Mesenchymal stem cell (in vitro differentiated cells and primary cell): ENCODE measurements at regions not wholly inside any gene's neighbourhood (a gene's known extent, or its start where the extent isn't known, plus 50 kb on each side); places are given as distances from the start of the nearest gene placed in this dataset.

ENCODE experiments used
- DNase-seq: peaks from one replicate; pipeline ENCODE4 v3.0.0-alpha.2; 2013
- H2AFZ ChIP-seq: one replicate; pipeline ENCODE4 v1.6.1; 2013; ENCODE audit warnings: low read depth, mild to moderate bottlenecking, control low read depth, inconsistent platforms, low read length, moderate library complexity
- H2AK5ac ChIP-seq: 2 replicates; pipeline ENCODE4 v1.6.1; 2013; ENCODE audit warnings: low read length, moderate library complexity, mild to moderate bottlenecking, inconsistent platforms; ENCODE audit not compliant: severe bottlenecking
- H2BK120ac ChIP-seq: one replicate; pipeline ENCODE4 v1.6.1; 2013; ENCODE audit warnings: low read depth, mild to moderate bottlenecking, inconsistent platforms, low read length, moderate library complexity
- H2BK12ac ChIP-seq, 2 experiments: one replicate each; pipeline ENCODE4 v1.6.1; 2013; ENCODE audit warnings: inconsistent platforms in 2 of 2, low read length in 2 of 2, mild to moderate bottlenecking in 2 of 2, moderate library complexity in 2 of 2, control low read depth in 1 of 2
- H2BK15ac ChIP-seq: one replicate; pipeline ENCODE4 v1.6.1; 2013; ENCODE audit warnings: mild to moderate bottlenecking, low read depth, inconsistent platforms; ENCODE audit not compliant: poor library complexity, severe bottlenecking
- H2BK5ac ChIP-seq: 2 replicates; pipeline ENCODE4 v1.6.1; 2013; ENCODE audit warnings: low read depth, mild to moderate bottlenecking, low read length, control low read depth, inconsistent platforms; ENCODE audit not compliant: poor library complexity, severe bottlenecking
- H3K14ac ChIP-seq, 2 experiments: one replicate each; pipeline ENCODE4 v1.6.1; 2013; ENCODE audit warnings: inconsistent platforms in 2 of 2, low read length in 2 of 2, control low read depth in 1 of 2, mild to moderate bottlenecking in 1 of 2, moderate library complexity in 1 of 2
- H3K18ac ChIP-seq, 2 experiments: one replicate each; pipeline ENCODE4 v1.6.1; 2013; ENCODE audit warnings: inconsistent platforms in 2 of 2, low read length in 2 of 2, control low read depth in 1 of 2, low read depth in 1 of 2, mild to moderate bottlenecking in 1 of 2
- H3K23ac ChIP-seq, 2 experiments: one replicate each; pipeline ENCODE4 v1.6.1; 2013; ENCODE audit warnings: inconsistent platforms in 2 of 2, low read length in 2 of 2, mild to moderate bottlenecking in 2 of 2, moderate library complexity in 2 of 2, control low read depth in 1 of 2
- H3K27ac ChIP-seq: 2 replicates; pipeline ENCODE4 v1.5.1; 2013; ENCODE audit warnings: mild to moderate bottlenecking, moderate library complexity, low read length, control low read depth, inconsistent platforms; ENCODE audit not compliant: poor library complexity, severe bottlenecking
- H3K27me3 ChIP-seq, 2 experiments: 2 replicates each; pipeline versions ENCODE4 v1.6.1 to v1.7.0; 2013; ENCODE audit warnings: low read length in 2 of 2, mild to moderate bottlenecking in 2 of 2, moderate library complexity in 2 of 2, control low read depth in 1 of 2, inconsistent platforms in 1 of 2; ENCODE audit not compliant: control insufficient read depth in 1 of 2, insufficient read depth in 1 of 2
- H3K36me3 ChIP-seq, 2 experiments: 2 replicates each; pipeline versions ENCODE4 v1.6.1 to v1.7.0; 2013; ENCODE audit warnings: low read length in 2 of 2, control low read depth in 1 of 2, inconsistent platforms in 1 of 2, low read depth in 1 of 2, mild to moderate bottlenecking in 1 of 2; ENCODE audit not compliant: insufficient read depth in 2 of 2, control insufficient read depth in 1 of 2
- H3K4ac ChIP-seq, 2 experiments: one replicate each; pipeline ENCODE4 v1.6.1; 2013; ENCODE audit warnings: inconsistent platforms in 2 of 2, low read length in 2 of 2, mild to moderate bottlenecking in 2 of 2, moderate library complexity in 2 of 2, control low read depth in 1 of 2, low read depth in 1 of 2
- H3K4me1 ChIP-seq: 2 replicates; pipeline ENCODE4 v1.6.1; 2013; ENCODE audit warnings: low read depth, low read length, control low read depth; ENCODE audit not compliant: control insufficient read depth, insufficient read depth
- H3K4me2 ChIP-seq: 2 replicates; pipeline ENCODE4 v1.6.1; 2013; ENCODE audit warnings: low read length, mild to moderate bottlenecking, inconsistent platforms; ENCODE audit not compliant: poor library complexity, severe bottlenecking
- H3K4me3 ChIP-seq, 2 experiments: 2 replicates each; pipeline versions ENCODE4 v1.5.1 to v1.7.0; 2013; ENCODE audit warnings: low read length in 2 of 2, mild to moderate bottlenecking in 2 of 2, control low read depth in 1 of 2, low read depth in 1 of 2; ENCODE audit not compliant: insufficient read depth in 1 of 2
- H3K79me1 ChIP-seq: replicated peaks from 2 replicates; pipeline ENCODE4 v1.6.1; 2013; ENCODE audit warnings: mild to moderate bottlenecking, control low read depth, low read length, inconsistent platforms; ENCODE audit not compliant: poor library complexity, severe bottlenecking
- H3K9ac ChIP-seq: 2 replicates; pipeline ENCODE4 v1.7.0; 2013; ENCODE audit warnings: mild to moderate bottlenecking, low read length, moderate library complexity
- H3K9me3 ChIP-seq: 2 replicates; pipeline ENCODE4 v1.7.0; 2013; ENCODE audit warnings: mild to moderate bottlenecking, low read length; ENCODE audit not compliant: control insufficient read depth
- H4K8ac ChIP-seq: one replicate; pipeline ENCODE4 v1.6.1; 2013; ENCODE audit warnings: inconsistent platforms, mild to moderate bottlenecking, low read length, moderate library complexity
- H4K91ac ChIP-seq: one replicate; pipeline ENCODE4 v1.6.1; 2013; ENCODE audit warnings: mild to moderate bottlenecking, low read length, inconsistent platforms
- WGBS: methylation state at CpG from one replicate; pipeline ENCODE4 v1.1.7; 2013; ENCODE audit warnings: mixed read lengths; 5-methylcytosine and 5-hydroxymethylcytosine counted together

DNA sequence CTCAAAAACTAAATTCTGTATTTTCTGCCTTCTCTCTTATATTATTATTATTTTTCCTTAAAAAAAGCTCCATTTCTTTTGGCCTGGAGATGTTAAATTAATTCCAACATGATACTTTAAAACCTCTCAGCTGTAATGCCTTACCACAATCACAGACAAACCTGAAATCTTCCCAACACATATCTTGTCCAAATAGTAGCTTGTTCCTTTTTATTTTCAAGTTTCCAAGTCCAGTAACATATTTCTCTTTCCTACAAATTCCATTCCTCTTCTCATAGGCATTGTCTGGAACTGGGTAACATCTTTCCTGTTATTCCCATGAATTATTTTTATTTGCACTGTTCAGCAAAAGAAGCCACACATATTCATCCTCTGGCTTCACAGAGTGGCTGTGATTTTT, 137.0 kb downstream of the SLITRK6 start:
- no peak overlapping the region for H2BK12ac ChIP-seq
- H2BK5ac ChIP-seq: no peak overlapping the region
- DNase-seq: no peak
- H3K23ac ChIP-seq: no peak overlapping the region
- no peak overlapping the region for H3K18ac ChIP-seq
- no peaks in the 10 kb centered on the region for H3K9me3 ChIP-seq
- H3K27me3 ChIP-seq: no peaks in the 10 kb centered on the region
- no peak overlapping the region for H3K4me3 ChIP-seq
- H3K9ac ChIP-seq: no peak overlapping the region
- H3K14ac ChIP-seq: no peak overlapping the region
- no peak overlapping the region for H2AFZ ChIP-seq
- no peak overlapping the region for H2AK5ac ChIP-seq
- no peak overlapping the region for H3K4ac ChIP-seq
- H3K79me1 ChIP-seq: no peaks in the 10 kb centered on the region
- no peak overlapping the region for H2BK15ac ChIP-seq
- no peaks in the 10 kb centered on the region for H3K36me3 ChIP-seq
- H4K8ac ChIP-seq: no peak overlapping the region
- no peak overlapping the region for H3K4me2 ChIP-seq
- no peak overlapping the region for H4K91ac ChIP-seq
- no peak overlapping the region for H3K27ac ChIP-seq
- no peaks in the 10 kb centered on the region for H3K4me1 ChIP-seq
- no peak overlapping the region for H2BK120ac ChIP-seq

DNA sequence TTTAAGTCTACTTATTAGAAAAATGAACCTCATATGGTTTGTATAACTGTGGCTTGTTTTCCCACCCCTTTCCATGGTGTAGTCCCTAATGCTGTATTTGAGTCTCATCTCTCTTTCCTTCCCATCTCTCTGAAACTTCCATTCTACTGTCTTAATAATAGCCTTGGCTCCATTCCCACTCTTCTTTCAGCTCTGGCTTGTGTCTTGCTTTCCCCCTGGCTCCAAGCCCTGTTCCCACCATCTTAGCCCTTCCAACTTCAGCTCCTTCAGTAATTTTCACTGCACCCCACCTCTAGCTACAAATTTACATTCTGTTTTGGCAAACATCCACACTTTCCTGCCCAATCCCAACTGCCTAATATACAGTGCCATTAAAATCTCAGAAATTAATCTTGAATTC, 137.5 kb downstream of the SLITRK6 start:
- Histone ChIP-seq H3K4me1 (no peaks in the 10 kb centered on the region), H2BK15ac (no peak overlapping the region), H3K4me3 (no peak overlapping the region), H3K36me3 (no peaks in the 10 kb centered on the region), H3K79me1 (no peaks in the 10 kb centered on the region), H4K8ac (no peak overlapping the region), H2BK5ac (no peak overlapping the region), H2BK120ac (no peak overlapping the region), H3K18ac (no peak overlapping the region), H2AFZ (no peak overlapping the region), H4K91ac (no peak overlapping the region), H3K9me3 (no peaks in the 10 kb centered on the region), H3K27ac (no peak overlapping the region), H2BK12ac (no peak overlapping the region), H2AK5ac (no peak overlapping the region), H3K9ac (no peak overlapping the region), H3K23ac (no peak overlapping the region), H3K14ac (no peak overlapping the region), H3K4ac (no peak overlapping the region), H3K4me2 (no peak overlapping the region), H3K27me3 (no peaks in the 10 kb centered on the region)
- no peak for DNase-seq

DNA sequence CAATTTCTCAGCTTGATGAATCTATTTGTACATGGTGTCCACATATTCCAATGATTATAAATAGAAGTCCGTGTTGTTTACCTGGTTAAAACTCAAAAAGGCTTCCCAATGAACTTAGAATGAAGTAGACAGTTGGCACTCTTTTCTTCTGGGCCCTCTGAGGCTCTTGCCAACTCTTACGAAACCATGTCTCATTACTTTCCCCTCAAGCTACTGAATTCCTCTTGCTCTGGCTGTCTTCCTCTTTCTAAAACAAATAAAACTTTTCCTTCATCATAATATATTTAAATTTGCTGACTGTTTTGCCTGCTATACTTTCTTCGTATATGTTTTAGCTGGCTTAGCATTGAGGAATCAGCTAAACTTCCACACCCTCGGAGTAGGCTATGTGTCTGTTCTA, 139.7 kb downstream of the SLITRK6 start:
- H2AFZ ChIP-seq: no peak overlapping the region
- no peak overlapping the region for H3K18ac ChIP-seq
- H3K36me3 ChIP-seq: no peaks in the 10 kb centered on the region
- H3K9me3 ChIP-seq: no peaks in the 10 kb centered on the region
- no peak overlapping the region for H3K23ac ChIP-seq
- H3K4me2 ChIP-seq: no peak overlapping the region
- H3K27ac ChIP-seq: no peak overlapping the region
- H2BK120ac ChIP-seq: no peak overlapping the region
- no peak overlapping the region for H3K4me3 ChIP-seq
- H3K79me1 ChIP-seq: no peaks in the 10 kb centered on the region
- H3K4me1 ChIP-seq: no peaks in the 10 kb centered on the region
- no peak overlapping the region for H2BK15ac ChIP-seq
- H4K8ac ChIP-seq: no peak overlapping the region
- 93% methylated on average over 4 of the region's 4 CpGs for WGBS
- no peak overlapping the region for H4K91ac ChIP-seq
- H3K27me3 ChIP-seq: no peaks in the 10 kb centered on the region
- H3K4ac ChIP-seq: no peak overlapping the region
- no peak overlapping the region for H2AK5ac ChIP-seq
- DNase-seq: no peak
- no peak overlapping the region for H3K14ac ChIP-seq
- no peak overlapping the region for H2BK5ac ChIP-seq
- no peak overlapping the region for H3K9ac ChIP-seq
- no peak overlapping the region for H2BK12ac ChIP-seq

DNA sequence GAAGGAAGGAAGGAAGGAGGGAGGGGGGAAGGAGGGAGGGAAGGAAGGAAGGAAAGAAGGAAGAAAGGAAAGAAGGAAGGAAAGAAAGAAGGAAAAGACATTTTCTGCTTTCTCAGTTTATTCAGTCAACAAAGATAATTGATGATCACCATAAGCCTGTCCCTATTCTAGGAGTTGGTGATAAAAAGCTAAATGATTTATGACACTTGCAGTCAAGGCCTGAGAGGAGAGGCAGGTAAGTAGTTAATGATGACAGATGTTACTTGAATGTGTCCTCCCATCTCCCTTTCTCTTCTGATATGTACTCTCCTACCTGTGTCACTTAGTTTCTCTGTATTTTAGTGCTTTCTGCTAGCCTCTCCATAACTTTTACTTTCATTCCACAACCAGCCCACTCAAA, 141.3 kb downstream of the SLITRK6 start:
- Histone ChIP-seq H2BK120ac (no peak overlapping the region), H2AK5ac (no peak overlapping the region), H3K9ac (no peak overlapping the region), H3K18ac (no peak overlapping the region), H3K9me3 (no peaks in the 10 kb centered on the region), H4K8ac (no peak overlapping the region), H3K4me3 (no peak overlapping the region), H3K4me2 (no peak overlapping the region), H3K79me1 (no peaks in the 10 kb centered on the region), H3K27ac (no peak overlapping the region), H4K91ac (no peak overlapping the region), H3K14ac (no peak overlapping the region), H2AFZ (no peak overlapping the region), H2BK5ac (no peak overlapping the region), H3K27me3 (no peaks in the 10 kb centered on the region), H3K4ac (no peak overlapping the region), H2BK15ac (no peak overlapping the region), H2BK12ac (no peak overlapping the region), H3K4me1 (no peaks in the 10 kb centered on the region), H3K23ac (no peak overlapping the region), H3K36me3 (no peaks in the 10 kb centered on the region)
- no peak for DNase-seq
